ENCODE measurements at regions not wholly inside any gene's neighbourhood (a gene's known extent, or its start where the extent isn't known, plus 50 kb on each side); places are given as distances from the start of the nearest gene placed in this dataset.

- no peak for TF ChIP-seq CTCF (IDR thresholded peaks at IDR 0.05; ENCODE audit: extremely low read depth, low read depth, low read length)
- Histone ChIP-seq H3K79me2 (ENCODE audit: insufficient read depth, low read length) (no peaks in the 10 kb centered on the region), H4K20me1 (ENCODE audit: insufficient read depth, low read length) (no peaks in the 10 kb centered on the region), H3K27ac (ENCODE audit: low read depth, low read length) (no peak overlapping the region), H3K36me3 (ENCODE audit: insufficient read depth, low read length) (no peaks in the 10 kb centered on the region), H3K9me3 (ENCODE audit: low read depth, low read length) (no peaks in the 10 kb centered on the region), H3K4me2 (ENCODE audit: insufficient read depth, low read length) (no peak overlapping the region), H3K27me3 (ENCODE audit: insufficient read depth, low read length) (no peaks in the 10 kb centered on the region), H3K4me3 (ENCODE audit: insufficient read depth, low read length) (no peak overlapping the region), H2AFZ (ENCODE audit: low read length) (no peak overlapping the region), H3K4me1 (ENCODE audit: insufficient read depth, low read length) (peaks cover 12% of the 10 kb centered on the region)
- DNase-seq (ENCODE audit: insufficient read length, low spot score, missing footprints) = no peak
Measured at GRCh38 chr1:212178851-212179250, 106.4 kb upstream of the PPP2R5A start.

- H4K20me1 ChIP-seq (ENCODE audit: insufficient read depth, low read length) = no peaks in the 10 kb centered on the region
- no peak overlapping the region for H3K4me3 ChIP-seq (ENCODE audit: insufficient read depth, low read length)
- no peaks in the 10 kb centered on the region for H3K36me3 ChIP-seq (ENCODE audit: insufficient read depth, low read length)
- no peak for TF ChIP-seq CTCF (IDR thresholded peaks at IDR 0.05; ENCODE audit: extremely low read depth, low read depth, low read length)
- no peaks in the 10 kb centered on the region for H3K9me3 ChIP-seq (ENCODE audit: low read depth, low read length)
- peak overlapping the region; percentile 85 for H2AFZ ChIP-seq (ENCODE audit: low read length)
- H3K27me3 ChIP-seq (ENCODE audit: insufficient read depth, low read length) = no peaks in the 10 kb centered on the region
- H3K27ac ChIP-seq (ENCODE audit: low read depth, low read length) = peak overlapping the region; percentile 72
- H3K79me2 ChIP-seq (ENCODE audit: insufficient read depth, low read length) = no peaks in the 10 kb centered on the region
- peak overlapping the region; percentile 12 for H3K4me2 ChIP-seq (ENCODE audit: insufficient read depth, low read length)
- peaks cover 12% of the 10 kb centered on the region for H3K4me1 ChIP-seq (ENCODE audit: insufficient read depth, low read length)
- peak; percentile 95 for DNase-seq (ENCODE audit: insufficient read length, low spot score, missing footprints)
Measured at GRCh38 chr1:212179394-212180076, 105.7 kb upstream of the PPP2R5A start.

- TF ChIP-seq CTCF (IDR thresholded peaks at IDR 0.05; ENCODE audit: extremely low read depth, low read depth, low read length) = no peak
- no peak overlapping the region for H2AFZ ChIP-seq (ENCODE audit: low read length)
- H3K4me3 ChIP-seq (ENCODE audit: insufficient read depth, low read length) = no peak overlapping the region
- H3K4me1 ChIP-seq (ENCODE audit: insufficient read depth, low read length) = peaks cover 12% of the 10 kb centered on the region
- H3K79me2 ChIP-seq (ENCODE audit: insufficient read depth, low read length) = no peaks in the 10 kb centered on the region
- no peaks in the 10 kb centered on the region for H3K36me3 ChIP-seq (ENCODE audit: insufficient read depth, low read length)
- DNase-seq (ENCODE audit: insufficient read length, low spot score, missing footprints) = no peak
- no peaks in the 10 kb centered on the region for H4K20me1 ChIP-seq (ENCODE audit: insufficient read depth, low read length)
- H3K27me3 ChIP-seq (ENCODE audit: insufficient read depth, low read length) = no peaks in the 10 kb centered on the region
- H3K27ac ChIP-seq (ENCODE audit: low read depth, low read length) = no peak overlapping the region
- no peaks in the 10 kb centered on the region for H3K9me3 ChIP-seq (ENCODE audit: low read depth, low read length)
- no peak overlapping the region for H3K4me2 ChIP-seq (ENCODE audit: insufficient read depth, low read length)
Measured at GRCh38 chr1:212181015-212181882, 104.0 kb upstream of the PPP2R5A start.

- Histone ChIP-seq H3K4me1 (ENCODE audit: insufficient read depth, low read length) (peaks cover 12% of the 10 kb centered on the region), H3K9me3 (ENCODE audit: low read depth, low read length) (no peaks in the 10 kb centered on the region)
Measured at GRCh38 chr1:212182171-212182570, 103.0 kb upstream of the PPP2R5A start.

More at GRCh38 chr1:212182171-212182570, 103.0 kb upstream of the PPP2R5A start:
- H4K20me1 ChIP-seq (ENCODE audit: insufficient read depth, low read length) = no peaks in the 10 kb centered on the region
- no peak overlapping the region for H2AFZ ChIP-seq (ENCODE audit: low read length)
- no peaks in the 10 kb centered on the region for H3K79me2 ChIP-seq (ENCODE audit: insufficient read depth, low read length)
- TF ChIP-seq CTCF (IDR thresholded peaks at IDR 0.05; ENCODE audit: extremely low read depth, low read depth, low read length) = no peak
- H3K27me3 ChIP-seq (ENCODE audit: insufficient read depth, low read length) = no peaks in the 10 kb centered on the region
- H3K36me3 ChIP-seq (ENCODE audit: insufficient read depth, low read length) = no peaks in the 10 kb centered on the region
- no peak for DNase-seq (ENCODE audit: insufficient read length, low spot score, missing footprints)
- no peak overlapping the region for H3K27ac ChIP-seq (ENCODE audit: low read depth, low read length)
- H3K4me2 ChIP-seq (ENCODE audit: insufficient read depth, low read length) = no peak overlapping the region
- H3K4me3 ChIP-seq (ENCODE audit: insufficient read depth, low read length) = no peak overlapping the region
